Astrocyte of the cerebellum (primary cell): ENCODE measurements at regions not wholly inside any gene's neighbourhood (a gene's known extent, or its start where the extent isn't known, plus 50 kb on each side); places are given as distances from the start of the nearest gene placed in this dataset.

Experiments used
- DNase-seq: peaks from one replicate; pipeline ENCODE4 v3.0.0-alpha.2; 2011; ENCODE audit warnings: low read depth
- H3K4me3 ChIP-seq: 2 replicates; pipeline ENCODE4 v1.5.1; 2011; ENCODE audit warnings: mild to moderate bottlenecking, low read depth, low read length, moderate library complexity
- in situ Hi-C: cut with HindIII; loops from 2 replicates; pipeline ENCODE4 v1.10.0; 2017; ENCODE audit warnings: low sequenced_read_pairs
- TF ChIP-seq, protein P1 (sequence below): IDR thresholded peaks from 2 replicates; pipeline ENCODE4 v1.5.1; 2012; ENCODE audit warnings: low read length, low read depth, moderate library complexity, mild to moderate bottlenecking; ENCODE audit errors: missing control alignments

DNA sequence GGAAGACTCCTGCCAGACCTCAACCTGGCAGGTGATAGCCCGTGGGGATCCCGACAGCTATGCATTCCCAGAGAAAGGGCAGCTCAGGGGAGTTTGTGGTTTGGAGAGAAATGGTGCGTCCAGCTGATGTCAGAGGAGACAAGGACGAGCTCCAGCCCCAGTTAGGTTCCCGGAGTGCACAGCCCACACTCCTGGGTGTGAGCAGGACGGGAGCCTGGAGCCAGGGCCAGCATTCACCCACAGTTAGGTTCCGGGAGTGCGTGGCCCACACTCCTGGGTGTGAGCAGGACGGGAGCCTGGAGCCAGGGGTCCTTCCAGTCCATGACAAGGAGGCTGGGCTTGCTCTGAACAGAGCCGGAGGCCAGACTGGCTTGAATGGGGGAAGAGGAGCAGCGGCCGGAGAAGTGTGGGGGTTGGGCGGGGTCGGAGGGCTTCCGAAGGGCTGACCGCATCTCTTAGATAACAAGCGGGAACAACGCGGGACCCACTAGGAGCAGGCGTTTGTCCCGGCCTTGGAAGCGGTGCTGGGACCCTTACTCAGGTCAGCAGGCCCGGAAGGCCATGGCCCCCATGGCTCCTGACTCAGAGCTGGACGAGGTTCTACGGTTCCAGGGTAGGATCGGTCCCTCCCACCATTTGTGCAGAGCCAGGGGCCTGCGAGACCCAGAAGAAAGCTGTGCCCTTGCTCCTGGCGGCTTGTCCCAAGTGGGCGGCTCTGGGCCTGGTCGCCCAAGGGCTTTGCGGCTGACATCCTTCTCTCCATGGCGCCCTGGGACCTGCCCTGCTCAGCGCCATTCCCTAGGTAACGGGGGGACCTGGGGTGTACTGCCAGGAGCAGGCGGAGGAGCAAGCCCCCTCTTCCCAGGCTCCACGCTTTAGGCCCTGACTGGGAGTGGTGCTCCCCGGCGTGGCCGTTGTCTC is 185.6 kb downstream of the RTP5 start:
- H3K4me3 ChIP-seq = no peak overlapping the region
- no peak for DNase-seq
- TF ChIP-seq, protein P1, sequence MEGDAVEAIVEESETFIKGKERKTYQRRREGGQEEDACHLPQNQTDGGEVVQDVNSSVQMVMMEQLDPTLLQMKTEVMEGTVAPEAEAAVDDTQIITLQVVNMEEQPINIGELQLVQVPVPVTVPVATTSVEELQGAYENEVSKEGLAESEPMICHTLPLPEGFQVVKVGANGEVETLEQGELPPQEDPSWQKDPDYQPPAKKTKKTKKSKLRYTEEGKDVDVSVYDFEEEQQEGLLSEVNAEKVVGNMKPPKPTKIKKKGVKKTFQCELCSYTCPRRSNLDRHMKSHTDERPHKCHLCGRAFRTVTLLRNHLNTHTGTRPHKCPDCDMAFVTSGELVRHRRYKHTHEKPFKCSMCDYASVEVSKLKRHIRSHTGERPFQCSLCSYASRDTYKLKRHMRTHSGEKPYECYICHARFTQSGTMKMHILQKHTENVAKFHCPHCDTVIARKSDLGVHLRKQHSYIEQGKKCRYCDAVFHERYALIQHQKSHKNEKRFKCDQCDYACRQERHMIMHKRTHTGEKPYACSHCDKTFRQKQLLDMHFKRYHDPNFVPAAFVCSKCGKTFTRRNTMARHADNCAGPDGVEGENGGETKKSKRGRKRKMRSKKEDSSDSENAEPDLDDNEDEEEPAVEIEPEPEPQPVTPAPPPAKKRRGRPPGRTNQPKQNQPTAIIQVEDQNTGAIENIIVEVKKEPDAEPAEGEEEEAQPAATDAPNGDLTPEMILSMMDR = no peak
- in situ Hi-C loops = no loop called here

DNA sequence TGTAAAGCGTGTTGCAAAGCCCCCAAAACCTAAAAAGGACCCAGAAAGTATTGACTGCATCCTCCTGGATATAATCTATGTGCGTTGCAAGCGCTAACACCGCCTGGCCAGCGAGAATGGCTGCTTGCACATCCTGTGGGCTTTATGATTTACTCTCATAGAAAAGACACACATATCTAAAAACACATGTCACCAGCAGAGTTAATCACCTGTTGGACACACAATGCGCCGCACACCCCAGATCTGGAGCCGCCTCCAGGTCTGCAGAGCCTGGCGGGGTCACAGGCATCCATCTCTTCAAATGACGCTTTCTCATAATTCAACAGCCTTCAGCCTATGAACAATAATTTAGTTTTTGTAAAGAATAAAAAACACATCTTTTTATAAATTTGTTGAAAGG is 186.5 kb downstream of the RTP5 start:
- DNase-seq = no peak
- no peak overlapping the region for H3K4me3 ChIP-seq
- TF ChIP-seq, protein P1 = no peak
- in situ Hi-C loops = no loop called here

DNA sequence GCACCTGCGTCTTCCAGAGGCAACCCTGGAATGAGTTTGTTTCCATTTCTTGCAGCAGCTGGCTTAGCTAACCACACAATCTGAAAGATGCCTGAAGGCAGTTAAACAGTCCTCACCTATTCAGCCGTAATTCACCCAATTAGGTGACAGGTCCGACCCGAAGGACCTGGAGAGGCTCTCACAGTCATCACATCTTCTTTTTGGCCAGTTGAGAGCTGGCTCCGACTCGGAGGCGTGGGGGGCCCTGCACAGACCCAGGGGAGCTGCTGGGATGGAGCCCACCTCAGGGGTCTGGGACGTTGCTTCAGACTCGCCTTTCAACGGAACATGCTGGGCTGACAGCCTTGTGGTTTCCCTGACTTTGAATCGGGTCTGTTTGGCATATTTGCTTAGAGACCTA is 187.3 kb downstream of the RTP5 start:
- no peak for DNase-seq
- in situ Hi-C loops = no loop called here
- H3K4me3 ChIP-seq = no peak overlapping the region
- TF ChIP-seq, protein P1 = no peak

DNA sequence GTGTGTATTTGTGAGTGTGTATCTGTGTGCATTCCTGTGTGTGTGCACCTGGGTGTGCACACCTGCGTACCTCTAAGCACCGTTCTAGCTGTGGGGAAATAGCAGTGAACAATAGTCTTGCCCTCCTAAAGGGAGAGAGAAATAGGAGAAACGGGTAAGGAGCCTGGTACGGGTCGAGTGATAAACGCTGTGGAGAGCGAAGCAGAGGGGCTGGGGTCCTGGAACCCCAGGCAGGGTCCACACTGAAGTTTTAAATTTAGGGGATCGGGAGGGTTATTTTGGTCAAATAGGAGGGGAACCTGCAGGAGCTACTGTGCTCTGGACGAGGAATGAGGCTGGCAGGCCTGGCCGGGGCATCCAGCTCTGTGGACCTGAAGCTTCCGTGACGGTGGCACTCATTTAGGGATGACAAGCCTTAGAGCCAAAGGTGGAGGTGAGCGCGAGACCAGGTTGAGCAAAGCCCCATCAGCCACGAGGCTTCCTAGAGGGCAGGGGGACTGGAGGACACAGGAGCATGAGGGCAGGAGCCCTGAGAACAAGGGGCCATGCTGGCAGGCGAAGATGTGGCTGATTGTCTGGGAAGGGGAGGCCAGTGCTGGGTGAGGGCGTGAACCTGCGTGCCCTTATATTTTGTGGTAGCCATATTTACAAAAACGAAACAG is 188.0 kb downstream of the RTP5 start:
- TF ChIP-seq, protein P1 = no peak
- in situ Hi-C loops = no loop called here
- DNase-seq = no peak
- no peak overlapping the region for H3K4me3 ChIP-seq

DNA sequence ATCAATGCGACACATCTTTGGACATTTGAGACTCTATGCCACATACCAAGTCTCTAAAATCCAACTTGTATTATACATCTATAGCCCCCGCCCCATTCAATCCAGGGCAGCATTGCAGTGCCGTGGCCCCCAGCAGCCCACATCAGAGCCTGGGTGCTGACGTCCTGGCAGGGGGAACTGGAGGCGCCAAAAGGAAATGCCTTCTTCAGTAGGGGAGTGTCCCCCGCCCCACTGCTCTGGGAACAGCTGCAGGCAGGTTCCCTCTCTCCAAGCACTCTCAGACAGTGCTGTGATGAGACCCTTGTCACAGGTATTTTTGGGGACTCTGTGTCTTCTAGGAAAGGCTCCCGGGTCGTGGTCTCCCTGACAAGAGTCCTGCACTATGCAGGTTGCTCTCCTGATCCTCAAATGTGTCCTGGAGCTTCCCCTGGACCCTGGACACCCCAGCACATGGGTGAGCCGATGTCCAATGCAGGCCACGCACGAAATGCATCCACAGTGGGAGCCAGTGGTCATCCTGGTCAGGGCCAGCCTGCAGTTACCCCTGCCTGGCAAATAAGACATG is 188.7 kb downstream of the RTP5 start:
- in situ Hi-C loops = no loop called here
- TF ChIP-seq, protein P1 = no peak
- no peak overlapping the region for H3K4me3 ChIP-seq
- DNase-seq = no peak

- H3K4me3 ChIP-seq = no peak overlapping the region
- no peak for DNase-seq
- in situ Hi-C loops = no loop called here
- TF ChIP-seq, protein P1 = no peak
Observed at GRCh38 chr2:242059566-242059965, 190.0 kb downstream of the RTP5 start.
